ENCODE measurements at regions not wholly inside any gene's neighbourhood (a gene's known extent, or its start where the extent isn't known, plus 50 kb on each side); places are given as distances from the start of the nearest gene placed in this dataset.

DNA sequence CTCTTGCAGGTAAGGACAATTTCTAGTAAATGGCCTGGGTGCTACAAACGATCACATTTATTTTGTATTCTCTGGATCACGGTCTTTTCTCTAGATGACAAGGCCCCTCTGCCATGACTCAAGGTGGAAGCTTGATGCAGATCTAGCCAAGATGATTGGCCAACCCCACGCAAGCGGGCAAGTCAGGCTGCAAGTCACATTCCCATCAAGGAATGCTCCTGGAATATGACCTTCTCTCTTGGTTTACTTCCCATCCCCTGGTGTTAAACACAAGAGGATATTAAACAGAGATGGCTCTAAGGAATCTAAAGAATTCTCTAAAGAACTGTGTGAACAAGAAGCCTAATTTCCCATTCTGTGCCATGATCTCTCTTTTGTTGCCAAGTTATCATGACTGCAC is 97.3 kb upstream of the SERPINE2 start:
- TF ChIP-seq SPI1 (IDR thresholded peaks at IDR 0.05; ENCODE audit: low read depth, low read length) (no peak), POLR2AphosphoS5 (IDR thresholded peaks at IDR 0.05; ENCODE audit: low read depth, low read length) (no peak), POLR2A (IDR thresholded peaks at IDR 0.05; ENCODE audit: low read depth, low read length) (no peak), PAX5 (IDR thresholded peaks at IDR 0.05; ENCODE audit: insufficient read depth, low read length, severe bottlenecking) (no peak), POU2F2 (IDR thresholded peaks at IDR 0.05; ENCODE audit: low read depth, low read length) (no peak), TAF1 (IDR thresholded peaks at IDR 0.05; ENCODE audit: low read depth, low read length) (no peak)
- DNase-seq (ENCODE audit: insufficient read length, low spot score) (no peak), FAIRE-seq (no peak)

DNA sequence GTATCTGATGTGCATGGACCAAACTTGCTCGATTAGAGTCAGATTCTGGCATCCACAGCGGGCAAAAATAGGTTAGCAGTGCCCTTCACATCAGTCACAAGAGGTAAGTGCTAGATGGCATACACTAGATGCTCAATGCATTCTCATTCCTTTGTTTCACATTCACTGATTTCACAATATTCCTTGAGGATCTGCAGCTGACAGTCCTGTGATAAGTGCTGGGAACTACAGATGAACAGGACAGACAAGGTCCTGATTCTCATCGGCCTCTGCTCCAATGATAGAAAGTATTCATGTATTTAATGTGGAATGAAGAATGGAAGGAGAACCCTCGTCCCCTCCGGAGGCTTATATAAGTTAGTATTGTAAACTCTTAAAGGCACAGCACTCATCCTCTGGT is 96.8 kb upstream of the SERPINE2 start:
- no peak for TF ChIP-seq POU2F2 (IDR thresholded peaks at IDR 0.05; ENCODE audit: low read depth, low read length)
- TF ChIP-seq POLR2A (IDR thresholded peaks at IDR 0.05; ENCODE audit: low read depth, low read length), result no peak
- FAIRE-seq, result no peak
- DNase-seq (ENCODE audit: insufficient read length, low spot score), result no peak

DNA sequence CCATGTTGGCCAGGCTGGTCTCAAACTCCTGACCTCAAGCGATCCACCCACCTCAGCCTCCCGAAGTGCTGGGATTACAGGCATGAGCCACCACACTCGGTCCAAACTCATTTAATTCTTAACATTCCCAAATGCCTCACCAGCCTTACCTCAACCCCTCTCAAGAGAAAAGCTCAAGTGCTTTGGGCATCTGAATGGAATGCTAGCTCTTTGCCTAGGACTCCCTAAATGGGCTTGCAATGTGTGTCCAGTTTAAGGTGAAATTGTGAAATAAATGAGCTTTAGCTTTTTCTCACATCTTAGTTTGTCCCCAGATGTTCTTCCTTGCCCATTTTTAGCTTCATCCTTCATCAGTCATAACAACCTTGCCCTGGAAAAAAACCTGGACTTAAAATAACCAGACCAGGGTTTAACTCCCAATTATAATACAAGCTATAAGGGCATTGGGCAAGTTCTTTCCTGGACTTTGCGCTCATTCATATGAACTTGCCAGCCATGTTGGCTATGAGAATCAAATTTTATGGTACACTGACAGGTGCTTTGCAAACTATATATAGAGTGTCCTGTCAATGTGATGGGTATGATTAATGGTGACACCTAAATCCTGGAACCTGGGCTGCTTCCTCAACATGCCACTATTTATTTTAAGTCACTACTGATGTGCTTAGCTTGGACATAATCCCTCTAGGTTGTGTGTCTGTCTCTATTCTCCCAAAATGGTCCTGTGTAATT is 95.1 kb upstream of the SERPINE2 start:
- no peak for FAIRE-seq
- TF ChIP-seq SPI1 (IDR thresholded peaks at IDR 0.05; ENCODE audit: low read depth, low read length) (no peak), TAF1 (IDR thresholded peaks at IDR 0.05; ENCODE audit: low read depth, low read length) (no peak), PAX5 (IDR thresholded peaks at IDR 0.05; ENCODE audit: insufficient read depth, low read length, severe bottlenecking) (no peak), POLR2A (IDR thresholded peaks at IDR 0.05; ENCODE audit: low read depth, low read length) (no peak), POLR2AphosphoS5 (IDR thresholded peaks at IDR 0.05; ENCODE audit: low read depth, low read length) (no peak), POU2F2 (IDR thresholded peaks at IDR 0.05; ENCODE audit: low read depth, low read length) (no peak)
- no peak for DNase-seq (ENCODE audit: insufficient read length, low spot score)

DNA sequence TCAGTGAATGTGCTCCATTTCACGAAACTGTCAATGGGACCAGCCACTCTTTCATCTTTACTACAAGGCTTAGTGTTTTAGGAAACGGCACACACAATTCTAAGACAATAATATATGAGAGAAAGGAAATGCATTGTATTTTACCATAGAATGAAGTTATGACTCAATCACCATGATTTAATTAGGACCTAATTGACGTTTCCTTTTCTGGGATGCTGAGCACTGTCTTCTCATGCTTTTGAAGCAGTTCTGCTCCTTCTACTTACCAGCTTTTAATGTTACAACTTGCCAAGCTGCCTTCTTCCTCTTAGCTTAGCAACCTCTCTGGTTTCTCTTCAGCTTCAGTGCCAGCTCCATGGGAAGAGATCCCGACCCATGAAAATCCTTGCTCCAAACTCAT is 94.3 kb upstream of the SERPINE2 start:
- no peak for FAIRE-seq
- TF ChIP-seq TAF1 (IDR thresholded peaks at IDR 0.05; ENCODE audit: low read depth, low read length), result no peak
- TF ChIP-seq PAX5 (IDR thresholded peaks at IDR 0.05; ENCODE audit: insufficient read depth, low read length, severe bottlenecking), result no peak
- no peak for TF ChIP-seq POU2F2 (IDR thresholded peaks at IDR 0.05; ENCODE audit: low read depth, low read length)
- TF ChIP-seq POLR2A (IDR thresholded peaks at IDR 0.05; ENCODE audit: low read depth, low read length), result no peak
- TF ChIP-seq SPI1 (IDR thresholded peaks at IDR 0.05; ENCODE audit: low read depth, low read length), result no peak
- no peak for TF ChIP-seq POLR2AphosphoS5 (IDR thresholded peaks at IDR 0.05; ENCODE audit: low read depth, low read length)
- DNase-seq (ENCODE audit: insufficient read length, low spot score), result no peak

DNA sequence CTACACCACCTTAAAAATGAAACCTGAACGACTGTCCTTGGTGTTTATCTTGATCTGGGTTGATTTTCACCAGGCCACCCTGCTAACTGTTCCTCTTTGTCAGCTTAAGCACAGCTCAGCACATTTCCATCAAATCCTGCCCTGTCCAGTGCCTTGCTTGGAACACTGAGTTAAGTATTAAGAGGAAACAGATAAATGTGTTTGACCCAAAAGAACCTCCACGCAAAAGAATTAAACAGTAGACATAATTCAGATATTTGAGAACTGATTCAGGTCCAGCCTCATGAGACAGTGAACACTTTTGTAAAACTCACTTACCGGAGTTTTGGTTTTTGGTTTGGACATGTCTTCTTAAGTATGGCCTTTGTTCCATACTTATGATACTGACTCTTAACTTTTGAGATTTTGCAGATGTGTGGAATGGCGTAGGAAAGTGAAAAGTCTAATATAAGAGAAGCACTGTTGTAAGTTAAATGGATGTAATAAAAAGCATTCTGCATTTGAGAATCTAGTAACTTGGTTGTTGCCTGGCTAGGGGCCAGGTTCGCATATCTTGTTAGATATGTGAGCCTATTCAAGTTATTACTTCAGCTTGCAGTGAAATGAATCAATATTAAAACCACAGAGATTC is 88.9 kb upstream of the SERPINE2 start:
- DNase-seq (ENCODE audit: insufficient read length, low spot score) (no peak), FAIRE-seq (no peak)
- TF ChIP-seq POLR2A (IDR thresholded peaks at IDR 0.05; ENCODE audit: low read depth, low read length) (no peak), TAF1 (IDR thresholded peaks at IDR 0.05; ENCODE audit: low read depth, low read length) (no peak), POU2F2 (IDR thresholded peaks at IDR 0.05; ENCODE audit: low read depth, low read length) (no peak), PAX5 (IDR thresholded peaks at IDR 0.05; ENCODE audit: insufficient read depth, low read length, severe bottlenecking) (no peak), SPI1 (IDR thresholded peaks at IDR 0.05; ENCODE audit: low read depth, low read length) (no peak), POLR2AphosphoS5 (IDR thresholded peaks at IDR 0.05; ENCODE audit: low read depth, low read length) (no peak)

DNA sequence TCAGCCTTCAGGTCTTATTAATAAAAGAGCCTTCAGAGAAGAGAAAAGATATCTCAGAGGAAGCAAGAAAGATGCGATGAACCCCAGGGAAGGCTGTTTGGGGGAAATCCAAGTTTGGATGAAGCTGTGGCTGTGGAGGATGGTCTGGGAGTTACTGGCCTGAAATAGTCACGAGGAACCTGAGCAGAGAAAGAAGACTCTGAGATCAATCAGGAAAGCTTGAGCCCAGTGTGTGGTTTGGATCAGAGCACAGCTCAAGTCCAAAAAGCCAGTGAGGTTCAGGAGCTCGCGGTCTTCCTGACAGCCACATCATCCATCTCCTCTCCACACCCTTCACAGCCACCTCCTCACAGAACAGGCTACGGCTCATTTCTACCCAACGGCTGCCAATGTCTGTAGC is 87.4 kb upstream of the SERPINE2 start:
- TF ChIP-seq SPI1 (IDR thresholded peaks at IDR 0.05; ENCODE audit: low read depth, low read length), result no peak
- TF ChIP-seq POLR2A (IDR thresholded peaks at IDR 0.05; ENCODE audit: low read depth, low read length), result no peak
- no peak for TF ChIP-seq PAX5 (IDR thresholded peaks at IDR 0.05; ENCODE audit: insufficient read depth, low read length, severe bottlenecking)
- no peak for TF ChIP-seq POLR2AphosphoS5 (IDR thresholded peaks at IDR 0.05; ENCODE audit: low read depth, low read length)
- no peak for TF ChIP-seq POU2F2 (IDR thresholded peaks at IDR 0.05; ENCODE audit: low read depth, low read length)
- TF ChIP-seq TAF1 (IDR thresholded peaks at IDR 0.05; ENCODE audit: low read depth, low read length), result no peak
- no peak for DNase-seq (ENCODE audit: insufficient read length, low spot score)
- FAIRE-seq, result no peak

DNA sequence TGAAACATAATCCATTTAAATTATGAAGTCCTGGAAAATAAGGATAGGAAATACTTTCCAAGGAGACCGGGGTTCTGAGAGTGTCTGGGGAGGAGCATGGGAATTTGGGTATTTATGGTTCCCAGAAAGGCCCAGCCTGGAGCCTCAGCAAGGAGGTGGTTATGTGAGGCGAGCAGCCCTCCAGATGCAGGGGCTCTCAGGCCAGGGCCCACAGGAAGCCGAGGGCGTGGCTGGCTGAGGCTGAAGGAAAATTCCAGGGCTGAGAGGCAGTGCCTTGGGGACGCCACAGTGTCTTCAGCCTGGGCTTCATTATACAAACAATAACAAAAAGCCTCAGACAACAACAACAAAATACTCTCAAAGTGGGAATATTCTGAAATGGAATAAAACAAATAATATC is 86.9 kb upstream of the SERPINE2 start:
- FAIRE-seq (no peak), DNase-seq (ENCODE audit: insufficient read length, low spot score) (no peak)
- no peak for TF ChIP-seq PAX5 (IDR thresholded peaks at IDR 0.05; ENCODE audit: insufficient read depth, low read length, severe bottlenecking)

DNA sequence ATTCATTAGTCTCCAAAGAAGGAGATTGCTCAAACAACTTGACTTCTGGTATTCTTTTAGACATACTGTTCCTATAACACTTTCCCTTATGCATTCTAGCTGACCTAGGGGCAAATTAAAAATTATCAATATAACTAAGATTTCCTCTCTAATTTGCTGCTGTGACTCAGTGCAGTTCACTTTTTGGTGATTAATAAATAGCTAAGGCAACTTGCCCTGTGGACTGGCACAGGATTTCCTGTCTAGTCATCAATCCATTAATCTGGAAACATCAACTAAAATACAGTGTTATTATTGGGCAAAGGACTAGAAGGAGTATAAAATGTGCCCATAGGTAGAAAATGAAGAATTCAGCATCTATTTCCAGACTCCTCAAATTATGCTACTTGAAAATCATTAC is 83.5 kb upstream of the SERPINE2 start:
- FAIRE-seq, result no peak
- TF ChIP-seq SPI1 (IDR thresholded peaks at IDR 0.05; ENCODE audit: low read depth, low read length) (no peak), TAF1 (IDR thresholded peaks at IDR 0.05; ENCODE audit: low read depth, low read length) (no peak), PAX5 (IDR thresholded peaks at IDR 0.05; ENCODE audit: insufficient read depth, low read length, severe bottlenecking) (no peak), POLR2A (IDR thresholded peaks at IDR 0.05; ENCODE audit: low read depth, low read length) (no peak), POLR2AphosphoS5 (IDR thresholded peaks at IDR 0.05; ENCODE audit: low read depth, low read length) (no peak), POU2F2 (IDR thresholded peaks at IDR 0.05; ENCODE audit: low read depth, low read length) (no peak)
- DNase-seq (ENCODE audit: insufficient read length, low spot score), result no peak

DNA sequence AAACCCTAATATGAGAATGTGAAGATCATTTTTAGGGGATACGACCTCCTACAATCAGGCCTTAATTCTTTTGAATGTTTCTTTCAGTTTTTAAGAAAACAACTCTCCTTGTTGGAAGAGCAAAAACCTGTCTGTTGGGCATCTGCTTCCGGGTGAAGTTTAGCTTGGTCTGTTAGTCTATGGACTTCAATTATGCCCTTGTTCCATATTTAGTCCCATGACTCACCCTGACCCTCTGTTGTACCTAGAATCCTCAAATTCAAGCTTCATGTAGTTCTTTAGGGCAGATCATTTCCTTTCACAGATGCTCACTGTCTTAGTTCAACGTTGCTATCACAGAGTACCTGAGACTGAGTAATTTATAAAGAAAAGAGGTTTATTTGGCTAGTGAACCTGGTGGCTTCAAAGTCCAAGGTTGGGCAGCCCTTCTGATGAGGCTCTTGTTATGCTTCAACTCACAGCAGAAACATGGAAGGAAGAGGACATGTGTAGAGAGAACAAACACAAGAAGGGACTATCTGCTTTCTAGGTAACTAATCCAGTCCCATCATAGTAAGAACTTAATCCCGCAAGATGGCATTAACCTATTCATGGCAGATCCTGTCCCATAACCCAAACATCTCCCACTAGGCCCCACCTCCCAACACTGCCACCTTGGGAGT is 82.5 kb upstream of the SERPINE2 start:
- DNase-seq (ENCODE audit: insufficient read length, low spot score) (no peak), FAIRE-seq (no peak)
- TF ChIP-seq POLR2A (IDR thresholded peaks at IDR 0.05; ENCODE audit: low read depth, low read length) (no peak), TAF1 (IDR thresholded peaks at IDR 0.05; ENCODE audit: low read depth, low read length) (no peak), POU2F2 (IDR thresholded peaks at IDR 0.05; ENCODE audit: low read depth, low read length) (no peak), PAX5 (IDR thresholded peaks at IDR 0.05; ENCODE audit: insufficient read depth, low read length, severe bottlenecking) (no peak), SPI1 (IDR thresholded peaks at IDR 0.05; ENCODE audit: low read depth, low read length) (no peak), POLR2AphosphoS5 (IDR thresholded peaks at IDR 0.05; ENCODE audit: low read depth, low read length) (no peak)
